A673 (cell line): ENCODE measurements at regions not wholly inside any gene's neighbourhood (a gene's known extent, or its start where the extent isn't known, plus 50 kb on each side); places are given as distances from the start of the nearest gene placed in this dataset.

Experiments
- CTCF ChIP-seq: fragments of 300-800, 200-600 bp; sonication (generic); conservative IDR thresholded peaks from 2 replicates; pipeline ENCODE4 v1.5.1; 2017; ENCODE audit warnings: low read depth, mild to moderate bottlenecking, antibody characterized with exemption, low read length, moderate library complexity, mixed read lengths
- EZH2 ChIP-seq: fragments of 200-600 bp; sonication (generic); IDR thresholded peaks from 2 replicates; pipeline ENCODE4 v1.6.1; 2017; ENCODE audit warnings: borderline replicate concordance, low read depth, mild to moderate bottlenecking, mixed read lengths, antibody characterized with exemption, low read length; ENCODE audit not compliant: poor library complexity, severe bottlenecking

GRCh38 chr12:25838007-25838406 is 120.5 kb upstream of the RASSF8 start:
- TF ChIP-seq CTCF (no peak), EZH2 (no peak)
